PFSK-1 (cell line): ENCODE measurements at regions not wholly inside any gene's neighbourhood (a gene's known extent, or its start where the extent isn't known, plus 50 kb on each side); places are given as distances from the start of the nearest gene placed in this dataset.

Experiments
- POLR2AphosphoS5 ChIP-seq: IDR thresholded peaks from 2 replicates; pipeline ENCODE4 v1.6.1; 2012; ENCODE audit warnings: low read depth, mild to moderate bottlenecking, control low read depth, low read length, moderate library complexity
- SIN3A ChIP-seq: IDR thresholded peaks from 2 replicates; pipeline ENCODE4 v1.6.1; 2012; ENCODE audit warnings: mild to moderate bottlenecking, low read length, moderate library complexity, borderline replicate concordance; ENCODE audit not compliant: insufficient read depth
- TAF1 ChIP-seq: IDR thresholded peaks from 2 replicates; pipeline ENCODE4 v1.6.1; 2012; ENCODE audit warnings: low read length, control low read depth, borderline replicate concordance; ENCODE audit not compliant: insufficient read depth
- TF ChIP-seq, protein P1 (sequence below), 2 experiments: IDR thresholded peaks; 2 replicates each; pipeline versions ENCODE4 v1.6.1 to v1.8.0; 2011 to 2012; ENCODE audit warnings: low read depth in 2 of 2, low read length in 2 of 2, control low read depth in 1 of 2, inconsistent platforms in 1 of 2, mild to moderate bottlenecking in 1 of 2, moderate library complexity in 1 of 2; ENCODE audit not compliant: insufficient read depth in 1 of 2

DNA sequence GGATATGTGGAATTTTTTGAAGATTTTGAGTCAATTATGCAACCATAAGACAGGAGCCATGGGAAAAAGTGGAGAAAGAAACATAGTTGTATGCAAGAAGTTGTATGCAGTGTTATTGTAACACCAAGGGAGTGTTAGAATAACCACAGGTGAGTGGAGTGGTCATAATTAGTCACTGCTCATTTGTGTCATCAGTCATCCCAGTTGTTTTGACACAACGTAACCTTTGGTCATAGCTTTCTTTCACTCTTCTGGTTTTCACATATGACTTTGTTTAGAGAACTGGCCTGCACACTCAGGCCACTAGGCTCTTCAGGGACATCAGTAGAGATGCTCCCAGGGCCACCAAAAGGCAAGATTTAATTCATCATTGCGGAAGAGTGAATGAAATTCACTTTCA lies 158.7 kb upstream of the HMHB1 start:
- no peak for TF ChIP-seq SIN3A
- TF ChIP-seq POLR2AphosphoS5, result no peak
- TF ChIP-seq, protein P1, sequence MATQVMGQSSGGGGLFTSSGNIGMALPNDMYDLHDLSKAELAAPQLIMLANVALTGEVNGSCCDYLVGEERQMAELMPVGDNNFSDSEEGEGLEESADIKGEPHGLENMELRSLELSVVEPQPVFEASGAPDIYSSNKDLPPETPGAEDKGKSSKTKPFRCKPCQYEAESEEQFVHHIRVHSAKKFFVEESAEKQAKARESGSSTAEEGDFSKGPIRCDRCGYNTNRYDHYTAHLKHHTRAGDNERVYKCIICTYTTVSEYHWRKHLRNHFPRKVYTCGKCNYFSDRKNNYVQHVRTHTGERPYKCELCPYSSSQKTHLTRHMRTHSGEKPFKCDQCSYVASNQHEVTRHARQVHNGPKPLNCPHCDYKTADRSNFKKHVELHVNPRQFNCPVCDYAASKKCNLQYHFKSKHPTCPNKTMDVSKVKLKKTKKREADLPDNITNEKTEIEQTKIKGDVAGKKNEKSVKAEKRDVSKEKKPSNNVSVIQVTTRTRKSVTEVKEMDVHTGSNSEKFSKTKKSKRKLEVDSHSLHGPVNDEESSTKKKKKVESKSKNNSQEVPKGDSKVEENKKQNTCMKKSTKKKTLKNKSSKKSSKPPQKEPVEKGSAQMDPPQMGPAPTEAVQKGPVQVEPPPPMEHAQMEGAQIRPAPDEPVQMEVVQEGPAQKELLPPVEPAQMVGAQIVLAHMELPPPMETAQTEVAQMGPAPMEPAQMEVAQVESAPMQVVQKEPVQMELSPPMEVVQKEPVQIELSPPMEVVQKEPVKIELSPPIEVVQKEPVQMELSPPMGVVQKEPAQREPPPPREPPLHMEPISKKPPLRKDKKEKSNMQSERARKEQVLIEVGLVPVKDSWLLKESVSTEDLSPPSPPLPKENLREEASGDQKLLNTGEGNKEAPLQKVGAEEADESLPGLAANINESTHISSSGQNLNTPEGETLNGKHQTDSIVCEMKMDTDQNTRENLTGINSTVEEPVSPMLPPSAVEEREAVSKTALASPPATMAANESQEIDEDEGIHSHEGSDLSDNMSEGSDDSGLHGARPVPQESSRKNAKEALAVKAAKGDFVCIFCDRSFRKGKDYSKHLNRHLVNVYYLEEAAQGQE (IDR thresholded peaks at IDR 0.05; ENCODE audit: insufficient read depth in 1 of 2, low read depth in 2 of 2, low read length in 2 of 2), result no peak
- no peak for TF ChIP-seq TAF1
